ENCODE measurements at regions not wholly inside any gene's neighbourhood (a gene's known extent, or its start where the extent isn't known, plus 50 kb on each side); places are given as distances from the start of the nearest gene placed in this dataset.

- WGBS, 2 donors: 83 to 84% methylated on average over 2 of the region's 2 CpGs
- TF ChIP-seq EP300 (IDR thresholded peaks at IDR 0.05): no peak
- no peak for TF ChIP-seq POLR2A (IDR thresholded peaks at IDR 0.05)
- TF ChIP-seq POLR2AphosphoS5 (IDR thresholded peaks at IDR 0.05): no peak
- no peak for TF ChIP-seq CTCF (IDR thresholded peaks at IDR 0.05)
- no peak for DNase-seq
- Histone ChIP-seq H3K4me1 (no peaks in the 10 kb centered on the region), H3K4me3 (no peak overlapping the region), H3K27ac (no peak overlapping the region), H3K27me3 (peaks cover 0 to 4% (median 4%) of the 10 kb centered on the region in 3 donors), H3K36me3 (no peaks in the 10 kb centered on the region), H3K9me3 (no peaks in the 10 kb centered on the region)
- intact Hi-C loops (cut with DNase I): no loop called here
Measured at GRCh38 chr15:60191821-60192220, 187.7 kb downstream of the FOXB1 start.

GRCh38 chr15:60195611-60196010 is 191.5 kb downstream of the FOXB1 start:
- TF ChIP-seq POLR2AphosphoS5 (IDR thresholded peaks at IDR 0.05) (no peak), CTCF (IDR thresholded peaks at IDR 0.05) (no peak), EP300 (IDR thresholded peaks at IDR 0.05) (no peak), POLR2A (IDR thresholded peaks at IDR 0.05) (no peak)
- 39 to 70% methylated on average over 1 of the region's 1 CpG for WGBS, 2 donors
- intact Hi-C loops (cut with DNase I): no loop called here

GRCh38 chr15:60204131-60204885 is 193.5 kb downstream of the ANXA2 start:
- no peak for DNase-seq
- H3K27ac ChIP-seq: no peak overlapping the region
- no peak overlapping the region for H3K4me3 ChIP-seq
- H3K9me3 ChIP-seq: no peaks in the 10 kb centered on the region
- TF ChIP-seq POLR2A (IDR thresholded peaks at IDR 0.05) (no peak), POLR2AphosphoS5 (IDR thresholded peaks at IDR 0.05) (no peak), EP300 (IDR thresholded peaks at IDR 0.05) (no peak), CTCF (IDR thresholded peaks at IDR 0.05) (no peak)
- peaks cover 0 to 6% (median 4%) of the 10 kb centered on the region in 3 donors for H3K27me3 ChIP-seq
- no peaks in the 10 kb centered on the region for H3K36me3 ChIP-seq
- WGBS, 2 donors: 50 to 71% methylated on average over 11 of the region's 11 CpGs
- intact Hi-C loops (cut with DNase I): no loop called here
- no peaks in the 10 kb centered on the region for H3K4me1 ChIP-seq

More at GRCh38 chr15:60195611-60196010, 191.5 kb downstream of the FOXB1 start:
- no peak for DNase-seq
- H3K27me3 ChIP-seq: no peaks in the 10 kb centered on the region
- H3K4me1 ChIP-seq: no peaks in the 10 kb centered on the region
- H3K36me3 ChIP-seq: no peaks in the 10 kb centered on the region
- no peaks in the 10 kb centered on the region for H3K9me3 ChIP-seq
- H3K4me3 ChIP-seq: no peak overlapping the region
- H3K27ac ChIP-seq: no peak overlapping the region

GRCh38 chr15:60208709-60209108 is 189.1 kb downstream of the ANXA2 start:
- Histone ChIP-seq H3K27ac (no peak overlapping the region), H3K36me3 (no peaks in the 10 kb centered on the region), H3K4me3 (no peak overlapping the region), H3K4me1 (no peaks in the 10 kb centered on the region), H3K9me3 (no peaks in the 10 kb centered on the region), H3K27me3 (peaks cover 0 to 4% (median 0%) of the 10 kb centered on the region in 3 donors)
- TF ChIP-seq POLR2AphosphoS5 (IDR thresholded peaks at IDR 0.05): no peak
- no peak for TF ChIP-seq CTCF (IDR thresholded peaks at IDR 0.05)
- no peak for TF ChIP-seq POLR2A (IDR thresholded peaks at IDR 0.05)
- TF ChIP-seq EP300 (IDR thresholded peaks at IDR 0.05): no peak
- intact Hi-C loops (cut with DNase I): no loop called here
- WGBS, 2 donors: 55 to 64% methylated on average over 4 of the region's 4 CpGs
- no peak for DNase-seq

All from sigmoid colon (tissue), 6 donors.